OCI-LY7 (cell line): ENCODE measurements at regions not wholly inside any gene's neighbourhood (a gene's known extent, or its start where the extent isn't known, plus 50 kb on each side); places are given as distances from the start of the nearest gene placed in this dataset.
A peak's percentile ranks its signal among the peaks of the same experiment; 100 is the strongest.

Source experiments
- BruUV-seq: library from RNA; stranded (reverse); fragments of 400-500 nt; replicated peaks from 2 replicates; lab custom pipeline; 2021; lab: Mats Ljungman, UMichigan
- CTCF ChIA-PET: fragments of 300-600 bp; sonication (Branson Sonifier 250); formaldehyde crosslinking; loops from one replicate; lab custom pipeline; 2022; ENCODE audit warnings: antibody characterized with exemption; ENCODE audit not compliant: unreplicated experiment; lab: Charles Lee
- POLR2A ChIA-PET: fragments of 300-600 bp; sonication (Branson Sonifier 250); formaldehyde crosslinking; loops from one replicate; lab custom pipeline; 2022; ENCODE audit warnings: antibody characterized with exemption; lab: Charles Lee
- DNase-seq: peaks from one replicate; pipeline ENCODE4 v3.0.0-alpha.2; 2015; ENCODE audit warnings: low spot score
- H2AFZ ChIP-seq: fragments of 200-600 bp; sonication (generic), shearing (Covaris generic); 2 replicates; pipeline ENCODE4 v1.6.1; 2014; ENCODE audit warnings: mild to moderate bottlenecking, antibody characterized with exemption, low read length, moderate library complexity
- H3K27ac ChIP-seq: fragments of 200-600 bp; sonication (generic); 2 replicates; pipeline ENCODE4 v1.5.1; 2014; ENCODE audit warnings: mixed run types, low read depth, mild to moderate bottlenecking, moderate library complexity, low read length, inconsistent platforms; ENCODE audit not compliant: poor library complexity, severe bottlenecking
- H3K36me3 ChIP-seq: fragments of 200-600 bp; sonication (generic); 2 replicates; pipeline ENCODE4 v1.6.1; 2014; ENCODE audit warnings: mild to moderate bottlenecking, antibody characterized with exemption, low read length, moderate library complexity, mixed read lengths; ENCODE audit not compliant: insufficient read depth
- H3K4me1 ChIP-seq: fragments of 200-600 bp; sonication (generic); 2 replicates; pipeline ENCODE4 v1.5.1; 2014; ENCODE audit warnings: mild to moderate bottlenecking, low read length; ENCODE audit not compliant: insufficient read depth, poor library complexity, severe bottlenecking
- H3K4me2 ChIP-seq: fragments of 200-600 bp; sonication (generic); 2 replicates; pipeline ENCODE4 v1.6.1; 2014; ENCODE audit warnings: mild to moderate bottlenecking, low read length
- H3K4me3 ChIP-seq: fragments of 200-600 bp; sonication (generic); 2 replicates; pipeline ENCODE4 v1.5.1; 2014; ENCODE audit warnings: mild to moderate bottlenecking, low read depth, low read length; ENCODE audit not compliant: poor library complexity, severe bottlenecking
- H3K79me2 ChIP-seq: fragments of 200-600 bp; sonication (generic); 2 replicates; pipeline ENCODE4 v1.6.1; 2016; ENCODE audit warnings: low read depth, mild to moderate bottlenecking, low read length, moderate library complexity, mixed read lengths; ENCODE audit not compliant: insufficient read depth
- H3K9me2 ChIP-seq: fragments of 200-600 bp; sonication (generic); 2 replicates; pipeline ENCODE4 v1.6.1; 2016; ENCODE audit warnings: mild to moderate bottlenecking, low read length, mixed read lengths; ENCODE audit not compliant: insufficient read depth
- H3K9me3 ChIP-seq: fragments of 200-600 bp; sonication (generic); 2 replicates; pipeline ENCODE4 v1.6.1; 2014; ENCODE audit warnings: mild to moderate bottlenecking, mixed run types, low read length, mixed read lengths
- H4K20me1 ChIP-seq: fragments of 200-600 bp; sonication (generic); 2 replicates; pipeline ENCODE4 v1.6.1; 2014; ENCODE audit warnings: mild to moderate bottlenecking, antibody characterized with exemption, low read length, moderate library complexity, mixed read lengths; ENCODE audit not compliant: insufficient read depth
- EZH2phosphoT487 ChIP-seq: fragments of 200-600 bp; sonication (generic); IDR thresholded peaks from 2 replicates; pipeline ENCODE4 v1.6.1; 2018; ENCODE audit warnings: low read depth, borderline replicate concordance, mild to moderate bottlenecking, mixed run types, antibody characterized with exemption, low read length, moderate library complexity, mixed read lengths
- intact Hi-C: fragments of 100-400 bp; cut with micrococcal nuclease; formaldehyde crosslinking; loops from one replicate; pipeline ENCODE4 v1.10.0; 2022; ENCODE audit not compliant: unreplicated experiment
- TF ChIP-seq, protein P1 (sequence below): fragments of 200-600 bp; sonication (generic); conservative IDR thresholded peaks from 2 replicates; pipeline ENCODE4 v1.5.1; 2014; ENCODE audit warnings: mild to moderate bottlenecking, antibody characterized with exemption, low read length, moderate library complexity, mixed read lengths

- no peaks in the 10 kb centered on the region for H4K20me1 ChIP-seq
- H3K4me2 ChIP-seq: no peak overlapping the region
- no peak overlapping the region for H3K4me3 ChIP-seq
- DNase-seq: no peak
- no peaks in the 10 kb centered on the region for H3K9me2 ChIP-seq
- ChIA-PET CTCF (no interaction called here), POLR2A (no interaction called here)
- no peaks in the 10 kb centered on the region for H3K36me3 ChIP-seq
- H3K27ac ChIP-seq: no peak overlapping the region
- no peaks in the 10 kb centered on the region for H3K9me3 ChIP-seq
- no TSS peak for BruUV-seq
- H2AFZ ChIP-seq: no peak overlapping the region
- no peaks in the 10 kb centered on the region for H3K4me1 ChIP-seq
- H3K79me2 ChIP-seq: no peaks in the 10 kb centered on the region
- no peak for TF ChIP-seq EZH2phosphoT487
- TF ChIP-seq, protein P1, sequence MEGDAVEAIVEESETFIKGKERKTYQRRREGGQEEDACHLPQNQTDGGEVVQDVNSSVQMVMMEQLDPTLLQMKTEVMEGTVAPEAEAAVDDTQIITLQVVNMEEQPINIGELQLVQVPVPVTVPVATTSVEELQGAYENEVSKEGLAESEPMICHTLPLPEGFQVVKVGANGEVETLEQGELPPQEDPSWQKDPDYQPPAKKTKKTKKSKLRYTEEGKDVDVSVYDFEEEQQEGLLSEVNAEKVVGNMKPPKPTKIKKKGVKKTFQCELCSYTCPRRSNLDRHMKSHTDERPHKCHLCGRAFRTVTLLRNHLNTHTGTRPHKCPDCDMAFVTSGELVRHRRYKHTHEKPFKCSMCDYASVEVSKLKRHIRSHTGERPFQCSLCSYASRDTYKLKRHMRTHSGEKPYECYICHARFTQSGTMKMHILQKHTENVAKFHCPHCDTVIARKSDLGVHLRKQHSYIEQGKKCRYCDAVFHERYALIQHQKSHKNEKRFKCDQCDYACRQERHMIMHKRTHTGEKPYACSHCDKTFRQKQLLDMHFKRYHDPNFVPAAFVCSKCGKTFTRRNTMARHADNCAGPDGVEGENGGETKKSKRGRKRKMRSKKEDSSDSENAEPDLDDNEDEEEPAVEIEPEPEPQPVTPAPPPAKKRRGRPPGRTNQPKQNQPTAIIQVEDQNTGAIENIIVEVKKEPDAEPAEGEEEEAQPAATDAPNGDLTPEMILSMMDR: no peak
- intact Hi-C loops: no loop called here
Observed at GRCh38 chr2:121043061-121043826, 241.8 kb downstream of the TFCP2L1 start.

- intact Hi-C loops: no loop called here
- DNase-seq: no peak
- H3K27ac ChIP-seq: no peak overlapping the region
- no peak overlapping the region for H3K4me2 ChIP-seq
- no TSS peak for BruUV-seq
- H3K4me1 ChIP-seq: no peaks in the 10 kb centered on the region
- no peaks in the 10 kb centered on the region for H3K9me2 ChIP-seq
- H3K4me3 ChIP-seq: no peak overlapping the region
- H3K36me3 ChIP-seq: no peaks in the 10 kb centered on the region
- TF ChIP-seq, protein P1: no peak
- TF ChIP-seq EZH2phosphoT487: no peak
- ChIA-PET POLR2A (no interaction called here), CTCF (no interaction called here)
- H4K20me1 ChIP-seq: no peaks in the 10 kb centered on the region
- H3K79me2 ChIP-seq: no peaks in the 10 kb centered on the region
- H3K9me3 ChIP-seq: no peaks in the 10 kb centered on the region
- H2AFZ ChIP-seq: no peak overlapping the region
Observed at GRCh38 chr2:121043827-121044222, 241.2 kb downstream of the TFCP2L1 start.

DNA sequence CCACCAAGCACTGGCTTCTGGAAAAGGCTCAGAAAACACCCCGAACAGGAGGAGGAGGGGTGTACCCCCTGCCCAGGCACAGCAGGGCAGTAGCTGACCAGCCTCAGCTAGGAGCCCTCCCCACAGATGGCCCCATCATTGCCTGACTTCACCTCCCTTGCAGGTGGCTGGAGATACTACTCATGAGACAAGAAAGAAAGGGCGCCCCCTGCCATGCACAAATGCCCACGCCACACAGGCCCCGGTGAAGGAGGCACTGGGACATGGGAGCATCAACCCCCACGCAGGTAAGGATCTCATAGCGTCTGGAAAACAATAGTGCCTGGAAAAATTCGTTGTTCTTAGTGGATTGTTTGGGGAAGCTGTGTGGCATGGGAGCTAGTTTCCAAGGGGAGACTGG, 240.6 kb downstream of the TFCP2L1 start:
- no peak overlapping the region for H3K4me2 ChIP-seq
- H3K9me2 ChIP-seq: no peaks in the 10 kb centered on the region
- intact Hi-C loops: no loop called here
- no peak overlapping the region for H3K27ac ChIP-seq
- ChIA-PET POLR2A (no interaction called here), CTCF (no interaction called here)
- H4K20me1 ChIP-seq: no peaks in the 10 kb centered on the region
- no peaks in the 10 kb centered on the region for H3K9me3 ChIP-seq
- no TSS peak for BruUV-seq
- TF ChIP-seq, protein P1: peak; percentile 50; the same call in 1 of the 2 replicates
- no peak for TF ChIP-seq EZH2phosphoT487
- H3K79me2 ChIP-seq: no peaks in the 10 kb centered on the region
- no peak overlapping the region for H3K4me3 ChIP-seq
- H3K36me3 ChIP-seq: no peaks in the 10 kb centered on the region
- no peaks in the 10 kb centered on the region for H3K4me1 ChIP-seq
- H2AFZ ChIP-seq: no peak overlapping the region
- no peak for DNase-seq
